Putamen (tissue), 1 donor: ENCODE measurements at regions not wholly inside any gene's neighbourhood (a gene's known extent, or its start where the extent isn't known, plus 50 kb on each side); places are given as distances from the start of the nearest gene placed in this dataset.
"Not testable (repeated sequence)": the region's sequence is repeated elsewhere in the genome, so short reads cannot be mapped to it uniquely, and the experiment has no call there.

Experiments used
- DNase-seq: peaks from one replicate; pipeline ENCODE4 v3.0.0-alpha.2; 2016; ENCODE audit warnings: low spot score

DNA sequence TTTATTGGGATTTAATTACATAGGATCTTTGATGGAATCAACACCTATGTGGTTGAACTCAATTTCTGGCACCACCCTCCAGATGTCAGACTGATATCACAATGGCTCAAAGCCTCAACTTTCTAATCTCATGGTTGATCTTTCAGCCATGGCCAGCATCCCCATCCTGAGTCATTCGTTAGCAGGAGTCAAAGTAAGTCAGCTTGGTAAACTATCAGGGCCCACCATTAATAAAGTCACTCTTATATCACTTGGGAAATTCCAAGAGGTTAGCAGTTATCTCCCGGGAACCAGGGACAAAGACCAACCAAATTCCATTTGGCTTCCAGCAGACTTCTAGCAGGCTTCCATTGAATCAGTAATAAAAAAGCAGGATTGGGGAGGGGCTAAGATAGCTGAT lies 50.7 kb upstream of the TNFSF4 start:
- no peak for DNase-seq

- no peak for DNase-seq
These were observed 51.5 kb upstream of the TNFSF4 start for GRCh38 chr1:173258479-173259264.

DNA sequence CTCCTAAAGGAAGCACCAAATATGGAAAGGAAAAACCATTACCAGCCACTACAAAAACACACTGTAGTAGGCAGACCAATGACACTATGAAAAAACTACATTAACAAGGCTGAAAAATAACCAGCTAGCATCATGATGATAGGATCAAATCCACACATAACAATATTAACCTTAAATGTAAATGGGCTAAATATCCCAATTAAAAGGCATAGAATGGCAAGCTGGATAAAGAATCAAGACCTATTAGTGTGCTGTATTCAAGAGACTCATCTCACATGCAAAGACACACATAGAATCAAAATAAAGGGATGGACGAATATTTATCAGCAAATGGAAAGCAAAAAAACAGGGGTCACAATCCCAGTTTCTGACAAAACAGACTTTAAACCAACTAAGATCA lies 53.2 kb upstream of the TNFSF4 start:
- DNase-seq: not testable (repeated sequence)

GRCh38 chr1:173266841-173267240 lies 59.7 kb upstream of the TNFSF4 start:
- no peak for DNase-seq

DNA sequence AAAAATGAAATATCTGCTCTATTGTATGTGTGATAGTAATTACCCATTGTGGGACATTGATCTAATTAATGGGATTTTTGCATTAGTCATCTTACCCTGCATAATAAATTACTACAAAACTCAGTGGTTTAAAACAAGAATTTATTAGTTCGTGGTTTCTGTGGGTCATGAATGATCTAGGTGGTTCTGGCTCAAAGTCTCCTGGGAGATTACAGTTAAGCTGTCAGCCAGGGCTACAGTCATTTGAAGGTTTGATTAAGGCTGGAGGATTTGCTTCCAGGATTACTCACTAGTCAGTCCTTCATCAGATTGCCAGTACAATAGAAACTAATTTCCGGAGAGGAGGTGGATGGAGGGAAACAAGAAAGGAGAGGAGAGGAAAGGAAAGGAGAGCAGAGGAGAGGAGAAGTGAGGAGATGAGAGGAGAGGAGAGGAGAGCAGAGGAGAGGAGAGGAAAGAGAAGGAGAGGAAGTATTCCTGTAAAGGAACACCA lies 60.4 kb upstream of the TNFSF4 start:
- DNase-seq: no peak

GRCh38 chr1:173268261-173268660 lies 61.1 kb upstream of the TNFSF4 start:
- no peak for DNase-seq

GRCh38 chr1:173268786-173269277 lies 61.7 kb upstream of the TNFSF4 start:
- no peak for DNase-seq

DNA sequence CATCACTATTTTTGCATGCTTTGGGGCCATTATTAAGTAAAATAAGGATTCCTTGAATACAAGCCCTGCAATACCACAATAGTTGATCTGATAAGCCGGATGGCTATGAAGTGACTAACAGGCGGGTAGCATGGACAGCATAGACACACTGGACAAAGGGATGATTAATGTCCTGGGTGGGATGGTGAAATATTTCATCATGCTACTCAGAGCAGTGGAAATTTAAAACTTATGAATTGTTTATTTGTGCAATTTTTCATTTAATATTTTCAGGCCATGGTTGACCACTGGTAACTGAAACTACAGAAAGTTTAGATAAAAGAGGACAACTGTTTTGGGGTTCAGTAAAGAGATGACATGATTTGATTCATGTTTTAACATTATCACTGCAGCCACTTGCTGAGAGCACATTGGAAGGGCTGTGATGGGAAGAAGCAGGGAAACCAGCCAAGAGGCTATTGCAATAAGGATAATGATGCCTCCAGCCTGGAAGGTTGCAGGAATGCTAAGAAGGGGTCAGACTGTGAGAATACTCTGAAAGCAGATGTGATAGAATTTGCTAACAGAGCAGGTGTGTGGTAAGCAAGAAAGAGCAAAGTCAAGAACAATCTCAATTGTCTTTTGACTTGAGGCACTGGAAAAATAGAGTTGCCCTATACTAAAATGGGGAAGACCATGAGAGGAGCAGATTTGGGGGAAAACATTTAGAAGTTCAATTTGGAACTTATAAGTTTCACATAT lies 62.5 kb upstream of the TNFSF4 start:
- no peak for DNase-seq

DNA sequence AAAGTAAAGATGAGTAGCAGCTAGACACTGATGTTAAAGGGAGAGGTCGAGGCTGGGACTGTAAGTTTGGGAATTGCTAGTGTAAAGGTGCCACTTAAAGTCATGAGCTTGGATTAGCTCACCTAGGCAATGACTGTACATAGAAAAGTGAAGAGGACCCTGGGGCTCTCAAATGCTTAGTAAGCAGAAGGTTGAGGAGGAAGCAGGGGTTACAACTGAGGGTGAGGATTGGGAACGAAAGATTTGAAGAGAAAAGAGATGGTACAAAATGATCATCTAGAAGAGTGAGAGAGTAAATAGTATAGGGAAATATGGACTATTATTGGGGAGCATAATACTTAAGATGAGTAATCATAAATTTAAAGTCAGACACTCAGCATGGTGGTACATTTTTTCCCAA lies 63.1 kb upstream of the TNFSF4 start:
- no peak for DNase-seq

GRCh38 chr1:173271021-173271420 lies 63.9 kb upstream of the TNFSF4 start:
- not testable (repeated sequence) for DNase-seq

DNA sequence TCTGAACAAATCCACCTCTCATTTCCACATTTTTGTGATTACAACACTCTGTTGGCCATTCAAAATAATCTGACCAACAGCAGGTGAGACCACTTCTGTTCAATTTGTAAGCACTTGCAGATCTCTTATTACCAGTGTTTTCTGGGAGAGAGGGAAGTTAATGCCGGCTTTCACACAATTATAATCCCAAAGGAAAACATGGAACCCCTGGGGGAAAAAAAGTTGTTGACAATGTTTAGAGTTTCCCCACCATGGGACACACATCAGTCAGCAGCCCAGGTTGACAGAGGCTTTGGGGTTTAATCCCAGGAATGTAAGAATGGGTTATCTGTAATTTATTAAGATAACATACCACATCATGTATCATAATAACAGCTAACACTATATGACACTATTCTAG lies 68.4 kb upstream of the TNFSF4 start:
- DNase-seq: no peak

GRCh38 chr1:173276922-173277800 lies 70.0 kb upstream of the TNFSF4 start:
- no peak for DNase-seq

DNA sequence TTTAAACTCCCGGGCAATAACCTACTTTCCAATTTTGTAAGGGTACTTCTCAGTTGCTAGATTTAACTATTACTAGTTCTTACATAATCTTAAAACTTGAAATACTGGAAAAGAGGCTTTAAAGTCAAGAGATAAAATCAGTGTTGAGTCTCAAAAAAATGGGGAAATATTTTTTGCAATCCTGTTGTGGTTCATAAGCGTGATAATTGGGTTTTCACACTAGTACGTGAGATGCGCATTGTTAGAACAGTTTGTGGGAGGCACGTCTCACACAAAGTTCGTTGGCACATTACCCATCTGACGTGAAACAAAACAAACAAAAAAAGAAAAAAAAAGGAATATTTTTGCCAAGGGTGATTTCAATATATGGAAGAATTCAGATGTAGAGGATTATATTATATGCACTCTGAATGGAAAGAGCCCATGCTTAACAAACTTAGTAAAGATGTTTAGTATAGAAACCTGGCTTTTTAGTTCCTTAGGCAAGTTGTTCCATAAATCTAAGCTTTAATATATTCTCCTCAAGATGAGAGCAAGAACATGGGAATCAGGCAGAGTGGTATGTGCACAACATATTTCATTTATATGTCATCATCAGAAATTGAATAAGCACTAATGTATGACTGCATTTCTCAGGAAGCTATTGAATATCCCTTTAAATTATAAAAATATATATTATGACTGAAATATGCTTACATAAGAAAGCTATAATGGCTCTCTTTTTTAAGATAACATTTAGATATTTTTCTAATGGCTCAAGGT lies 73.9 kb upstream of the TNFSF4 start:
- DNase-seq: no peak

- no peak for DNase-seq
These were observed 77.9 kb upstream of the TNFSF4 start for GRCh38 chr1:173285048-173285447.

GRCh38 chr1:173287785-173288184 lies 80.7 kb upstream of the TNFSF4 start:
- no peak for DNase-seq

DNA sequence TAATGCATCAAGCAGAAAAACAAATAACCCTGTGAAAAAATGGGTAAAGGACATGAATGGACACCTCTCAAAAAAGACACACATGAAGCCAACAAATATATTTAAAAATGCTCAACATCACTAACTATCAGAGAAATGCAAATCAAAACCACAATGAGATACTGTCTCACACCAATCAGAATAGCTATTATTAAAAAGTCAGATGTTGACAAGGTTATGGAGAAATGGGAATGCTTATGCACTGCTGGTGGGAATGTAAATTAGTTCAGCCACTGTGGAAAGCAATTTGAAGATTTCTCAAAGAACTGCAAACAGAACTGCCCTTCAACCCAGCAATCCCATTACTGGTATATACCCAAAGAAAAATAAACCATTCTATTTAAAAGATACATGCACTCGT lies 86.6 kb upstream of the TNFSF4 start:
- DNase-seq: no peak

DNA sequence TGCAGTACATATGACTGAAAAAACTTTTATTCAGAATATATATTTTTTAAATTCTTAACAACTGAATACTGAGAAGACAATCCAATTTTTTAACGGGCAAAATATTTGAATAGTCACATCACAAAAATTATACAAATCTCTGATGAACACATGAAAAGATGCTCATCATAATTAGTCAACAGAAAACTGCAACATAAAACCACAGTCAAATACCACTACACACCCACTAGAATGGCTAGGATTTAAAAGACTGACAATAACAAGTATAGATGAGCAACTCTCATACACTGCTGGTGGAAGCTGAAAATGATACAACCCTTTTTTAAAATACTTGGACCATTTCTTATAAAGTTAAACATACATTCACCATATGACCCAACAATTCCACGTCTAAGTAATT lies 87.7 kb upstream of the TNFSF4 start:
- no peak for DNase-seq

- DNase-seq: no peak
These were observed 88.3 kb upstream of the TNFSF4 start for GRCh38 chr1:173295391-173295790.

DNA sequence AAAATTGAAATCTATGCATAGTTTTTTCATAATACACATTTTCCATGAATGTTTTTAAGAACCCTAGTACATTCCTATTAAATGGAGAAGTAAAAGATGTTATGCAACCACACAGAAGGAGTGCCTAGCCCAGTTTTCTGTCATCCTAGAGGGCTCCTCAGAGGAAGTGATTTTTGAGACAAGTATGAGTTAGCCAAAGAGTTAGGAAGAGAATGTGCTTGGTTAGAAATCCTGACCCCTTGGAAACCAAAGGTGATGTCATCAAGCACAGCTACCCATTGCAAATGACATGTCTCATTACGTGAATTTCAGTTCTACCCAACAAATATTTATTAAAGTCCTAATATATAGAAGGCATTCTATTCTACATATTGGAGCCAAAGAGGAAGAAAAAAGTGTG lies 88.9 kb upstream of the TNFSF4 start:
- no peak for DNase-seq

DNA sequence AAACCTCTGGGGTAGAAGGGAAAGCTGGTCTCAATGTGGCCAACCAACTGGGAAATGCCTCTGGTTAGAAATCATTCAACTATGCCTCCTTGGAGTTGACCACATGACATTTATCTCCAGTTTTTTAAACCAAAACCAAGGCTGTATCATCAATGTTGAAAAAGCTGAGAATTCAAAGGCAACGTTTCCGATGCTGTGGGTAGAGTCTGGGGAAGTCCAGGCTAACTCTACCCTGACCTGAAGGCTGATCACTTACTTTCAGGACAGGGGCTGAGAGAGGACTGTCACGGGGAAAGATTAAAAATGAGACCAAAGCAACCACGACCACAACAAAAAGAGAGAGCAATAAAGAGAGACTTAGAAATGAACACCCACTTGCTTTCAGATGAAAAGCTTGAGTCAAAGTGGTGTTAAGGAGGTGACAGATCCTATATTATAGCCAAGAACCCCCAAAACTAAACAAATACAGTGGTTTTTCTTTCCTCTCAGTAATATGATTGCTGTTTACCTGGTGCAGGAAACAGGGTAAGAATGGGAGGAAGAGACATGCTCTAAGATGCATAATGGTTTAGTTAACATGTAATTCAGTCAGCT lies 90.8 kb upstream of the TNFSF4 start:
- no peak for DNase-seq
